Prostate gland (tissue), 2 donors: ENCODE measurements at regions not wholly inside any gene's neighbourhood (a gene's known extent, or its start where the extent isn't known, plus 50 kb on each side); places are given as distances from the start of the nearest gene placed in this dataset.
"Not testable (repeated sequence)": the region's sequence is repeated elsewhere in the genome, so short reads cannot be mapped to it uniquely, and the experiment has no call there.

Experiments used
- CTCF ChIP-seq, 4 experiments: fragments of 200-600 bp in 2 of 4; fragments of 450-650 bp in 2 of 4; sonication (generic) in 2 of 4; IDR thresholded peaks; 1 replicate in 3 of 4; 2 replicates in 1 of 4; pipeline ENCODE4 v1.5.1; 2016 to 2019; ENCODE audit warnings: antibody characterized with exemption in 4 of 4, mild to moderate bottlenecking in 2 of 4, moderate library complexity in 2 of 4
- POLR2A ChIP-seq: fragments of 450-650 bp; IDR thresholded peaks from one replicate; pipeline ENCODE4 v1.6.1; 2016; ENCODE audit warnings: antibody characterized with exemption, mild to moderate bottlenecking
- POLR2AphosphoS5 ChIP-seq: sonication (generic); formaldehyde crosslinking; IDR thresholded peaks from one replicate; pipeline ENCODE4 v1.6.1; 2017; ENCODE audit warnings: antibody characterized with exemption

- TF ChIP-seq POLR2AphosphoS5; POLR2A; CTCF (IDR thresholded peaks at IDR 0.05): not testable (repeated sequence)
Measured at GRCh38 chr2:44073667-44074066, 77.9 kb upstream of the LRPPRC start.
